Fibroblast of skin of right quadriceps (primary cell): ENCODE measurements at regions not wholly inside any gene's neighbourhood (a gene's known extent, or its start where the extent isn't known, plus 50 kb on each side); places are given as distances from the start of the nearest gene placed in this dataset.
A peak's percentile ranks its signal among the peaks of the same experiment; 100 is the strongest.
"Not testable (repeated sequence)": the region's sequence is repeated elsewhere in the genome, so short reads cannot be mapped to it uniquely, and the experiment has no call there.

ENCODE experiments used
- DNase-seq: peaks from one replicate; pipeline ENCODE4 v3.0.0-alpha.2; 2013

- DNase-seq = no peak
Measured at GRCh38 chr18:59848002-59848401, 51.8 kb upstream of the PMAIP1 start.

DNA sequence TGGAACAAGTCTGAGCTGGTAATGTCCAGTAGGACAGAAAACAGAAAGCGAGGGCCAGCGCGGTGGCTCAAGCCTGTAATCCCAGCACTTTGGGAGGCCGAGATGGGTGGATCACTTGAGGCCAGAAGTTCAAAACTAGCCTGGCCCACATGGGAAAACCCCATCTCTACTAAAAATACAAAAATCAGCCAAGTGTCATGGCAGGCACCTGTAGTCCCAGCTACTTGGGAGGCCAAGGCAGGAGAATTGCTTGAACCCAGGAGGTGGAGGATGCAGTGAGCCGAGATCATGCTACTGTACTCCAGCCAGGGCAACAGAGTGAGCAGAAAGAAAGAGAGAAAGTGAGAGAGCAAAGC lies 52.3 kb upstream of the PMAIP1 start:
- DNase-seq = not testable (repeated sequence)

DNA sequence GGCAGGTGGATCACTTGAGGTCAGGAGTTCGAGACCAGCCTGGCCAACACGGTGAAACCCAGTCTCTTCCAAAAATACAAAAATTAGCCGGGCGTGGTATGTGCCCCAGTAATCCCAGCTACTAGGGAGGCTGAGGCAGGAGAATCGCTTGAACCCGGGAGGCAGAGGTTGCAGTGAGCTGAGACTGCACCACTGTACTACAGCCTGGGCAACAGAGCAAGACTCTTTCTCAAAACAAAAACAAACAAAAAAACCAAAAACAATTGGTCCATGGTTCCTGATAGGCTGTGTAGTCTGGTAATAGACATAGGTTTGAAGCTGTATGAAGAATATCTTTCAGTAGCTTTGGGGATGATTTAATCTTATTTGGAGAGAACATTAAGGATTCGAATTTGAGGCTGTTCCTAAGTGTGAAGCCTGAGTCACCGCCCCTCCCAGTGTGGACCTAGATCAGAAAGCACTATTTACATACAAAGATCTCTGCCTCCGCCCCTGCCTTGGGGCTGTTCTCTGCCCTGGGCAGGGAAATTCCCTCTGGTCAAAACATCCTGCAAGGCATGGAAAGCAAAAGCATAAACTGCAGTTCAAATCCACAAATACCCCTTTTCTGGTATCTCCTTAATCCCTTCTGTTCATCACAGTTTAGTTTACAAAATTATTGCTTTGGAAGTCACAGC lies 52.8 kb upstream of the PMAIP1 start:
- no peak for DNase-seq

- DNase-seq = no peak
Measured at GRCh38 chr18:59842947-59843346, 56.8 kb upstream of the PMAIP1 start.

GRCh38 chr18:59839931-59840685 lies 59.7 kb upstream of the PMAIP1 start:
- DNase-seq = no peak

- no peak for DNase-seq
Measured at GRCh38 chr18:59839246-59839645, 60.5 kb upstream of the PMAIP1 start.

- peak; percentile 70 for DNase-seq
Measured at GRCh38 chr18:59837586-59837985, 62.2 kb upstream of the PMAIP1 start.

- DNase-seq = no peak
Measured at GRCh38 chr18:59835605-59836379, 64.0 kb upstream of the PMAIP1 start.

- DNase-seq = no peak
Measured at GRCh38 chr18:59834267-59834666, 65.5 kb upstream of the PMAIP1 start.

DNA sequence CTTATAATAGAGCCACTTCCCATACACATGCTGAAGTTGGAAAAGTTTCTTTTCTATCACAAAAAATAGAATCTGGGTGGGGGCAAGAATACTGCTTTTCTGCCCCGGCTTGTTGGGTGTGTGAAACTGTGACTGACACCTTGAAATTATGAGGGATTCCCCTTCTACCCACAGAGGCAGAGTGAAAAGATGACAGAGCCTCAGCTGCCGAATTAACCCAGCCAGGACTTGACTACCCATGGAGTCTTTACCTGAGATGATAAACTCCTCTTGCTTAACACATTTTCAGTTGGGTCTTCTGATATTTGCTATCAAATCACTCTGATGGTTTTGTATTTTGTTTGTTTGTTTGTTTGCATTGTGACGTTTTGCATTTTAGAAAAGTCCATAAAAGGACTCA lies 66.0 kb upstream of the PMAIP1 start:
- DNase-seq = no peak

- DNase-seq = peak; percentile 81
Measured at GRCh38 chr18:59823596-59824195, 76.1 kb upstream of the PMAIP1 start.

DNA sequence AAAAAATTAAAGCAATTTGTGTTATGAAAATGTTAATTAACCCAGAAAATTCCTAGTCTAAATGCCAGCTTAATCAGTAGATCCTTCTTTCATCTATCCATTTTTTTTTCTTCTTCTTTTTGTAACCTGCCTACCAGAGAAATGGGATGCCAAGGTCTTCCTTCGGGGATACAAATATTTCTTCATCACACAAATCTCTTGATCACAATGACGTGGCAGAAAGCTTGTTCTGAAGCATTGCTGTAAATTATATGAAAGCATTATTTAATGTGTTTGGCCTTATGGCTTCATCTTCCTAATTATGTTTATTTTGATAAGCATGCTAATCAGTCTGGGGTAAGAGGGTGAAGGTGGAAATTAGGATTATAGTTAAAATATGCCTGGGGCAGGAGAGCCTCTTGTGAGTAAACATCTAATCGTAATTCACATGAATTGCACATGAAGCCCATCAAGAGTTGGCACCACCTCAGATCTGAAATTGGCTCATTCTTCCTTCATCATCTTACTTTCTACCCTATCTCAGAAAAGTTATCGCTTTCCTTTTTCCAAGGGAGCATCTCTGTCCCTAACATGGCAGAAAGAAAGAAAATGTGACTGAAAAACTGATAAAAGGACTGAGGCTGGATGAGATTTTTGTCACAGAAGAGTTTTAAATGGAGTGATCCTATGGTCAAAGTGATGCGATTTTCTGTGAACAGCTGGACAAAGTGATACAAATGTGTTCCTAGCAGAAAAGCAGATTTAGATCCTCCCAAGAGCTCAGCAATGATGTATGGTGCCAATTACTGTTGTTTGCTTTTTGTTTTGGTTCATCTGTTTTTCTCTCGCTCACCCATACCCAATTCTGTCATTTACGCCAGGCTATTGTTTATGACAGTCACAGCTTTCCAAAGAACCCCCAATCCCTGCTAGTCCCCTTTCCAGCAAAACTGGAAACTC lies 76.9 kb upstream of the PMAIP1 start:
- no peak for DNase-seq

DNA sequence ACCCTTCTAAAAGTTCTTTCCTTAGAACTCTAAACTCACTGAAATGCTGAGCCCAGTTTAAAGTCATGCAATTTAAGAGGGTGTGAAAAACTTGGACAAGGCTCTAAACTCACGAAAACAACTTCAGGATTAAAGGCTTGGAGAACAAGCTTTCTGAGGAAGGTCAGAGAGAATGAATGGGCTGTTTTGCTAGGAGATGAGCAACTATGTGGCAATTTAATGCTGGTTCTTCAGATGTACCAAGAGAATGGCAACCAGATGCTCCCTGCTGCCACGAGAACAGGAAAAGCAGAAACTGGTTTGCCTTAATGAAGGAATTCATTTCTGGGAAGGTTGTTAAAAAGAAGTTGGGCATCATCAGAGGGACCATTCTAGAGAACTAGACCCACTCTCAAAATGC lies 77.8 kb upstream of the PMAIP1 start:
- peak; percentile 60 for DNase-seq

- DNase-seq = peak; percentile 75
Measured at GRCh38 chr18:59820663-59821062, 79.1 kb upstream of the PMAIP1 start.

DNA sequence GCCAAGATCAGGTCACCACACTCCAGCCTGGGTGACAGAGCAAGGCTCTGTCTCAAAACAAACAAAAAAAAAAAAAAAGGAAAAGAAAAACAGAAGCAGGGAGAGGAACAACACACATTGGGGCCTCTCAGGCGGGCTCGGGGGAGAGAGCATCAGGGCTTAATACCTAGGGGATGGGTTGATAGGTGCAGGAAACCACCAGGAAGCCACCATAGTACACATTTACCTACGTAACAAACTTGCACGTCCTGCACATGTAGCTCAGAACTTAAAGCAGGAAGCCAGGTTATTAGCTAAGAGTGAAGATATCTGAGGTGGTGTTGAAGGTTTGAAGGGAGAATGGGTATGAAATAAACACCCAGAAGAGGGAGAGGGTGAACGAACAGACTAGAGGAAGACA lies 81.0 kb upstream of the PMAIP1 start:
- no peak for DNase-seq

GRCh38 chr18:59814891-59815290 lies 84.9 kb upstream of the PMAIP1 start:
- peak; percentile 93 for DNase-seq

DNA sequence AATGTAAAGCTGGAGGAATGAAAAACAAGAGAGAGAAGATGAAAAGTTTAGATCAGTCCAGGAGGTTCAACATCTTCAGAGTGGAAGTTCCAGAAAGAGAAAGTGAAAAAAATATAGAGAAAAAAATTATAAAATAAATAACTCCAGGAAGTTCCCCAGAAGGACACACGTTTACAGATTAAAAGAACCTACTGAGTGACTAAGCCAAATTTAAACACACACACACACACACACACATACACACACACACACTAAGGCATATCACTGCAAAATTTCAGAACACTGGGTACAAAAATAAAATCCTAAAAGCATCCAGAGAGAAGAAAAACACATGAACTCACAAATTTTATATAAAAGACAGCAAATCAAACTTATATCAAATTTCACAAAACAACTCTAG lies 85.9 kb upstream of the PMAIP1 start:
- DNase-seq = no peak

DNA sequence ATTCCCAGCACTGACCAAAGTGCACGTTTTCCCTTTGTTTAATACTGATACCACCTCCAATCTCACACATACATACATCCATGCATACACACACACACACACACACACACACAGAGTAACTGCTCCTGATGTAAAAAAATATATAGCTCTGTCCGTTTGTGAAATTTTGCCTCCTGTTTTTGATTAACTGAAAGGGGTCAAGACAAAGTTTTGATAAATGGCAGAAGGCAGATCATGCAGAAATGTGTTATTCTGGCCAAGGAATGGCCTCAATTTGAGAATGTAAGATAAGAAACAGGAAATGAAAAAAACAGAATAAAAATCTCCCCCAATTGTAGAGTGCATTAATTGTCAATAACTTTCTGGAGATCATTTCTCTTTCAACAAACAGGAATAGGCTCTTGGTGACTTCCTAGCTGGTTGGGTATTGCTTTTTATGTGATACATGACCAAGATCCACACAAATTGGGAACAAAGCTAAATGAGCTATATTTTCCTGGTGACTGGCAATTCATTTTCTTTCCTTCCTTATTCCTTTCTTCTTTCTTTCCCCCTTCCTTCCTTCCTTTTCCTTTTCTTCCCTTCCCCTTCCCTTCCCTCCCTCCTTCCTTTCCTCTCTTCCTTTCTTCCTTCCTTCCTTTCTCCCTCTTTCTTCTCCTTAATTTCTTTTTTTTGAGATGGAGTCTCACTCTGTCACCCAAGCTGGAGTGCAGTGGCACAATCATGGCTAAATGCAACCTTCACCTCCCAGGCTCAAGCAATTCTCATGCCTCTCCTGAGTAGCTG lies 88.9 kb upstream of the PMAIP1 start:
- peak; percentile 15 for DNase-seq

DNA sequence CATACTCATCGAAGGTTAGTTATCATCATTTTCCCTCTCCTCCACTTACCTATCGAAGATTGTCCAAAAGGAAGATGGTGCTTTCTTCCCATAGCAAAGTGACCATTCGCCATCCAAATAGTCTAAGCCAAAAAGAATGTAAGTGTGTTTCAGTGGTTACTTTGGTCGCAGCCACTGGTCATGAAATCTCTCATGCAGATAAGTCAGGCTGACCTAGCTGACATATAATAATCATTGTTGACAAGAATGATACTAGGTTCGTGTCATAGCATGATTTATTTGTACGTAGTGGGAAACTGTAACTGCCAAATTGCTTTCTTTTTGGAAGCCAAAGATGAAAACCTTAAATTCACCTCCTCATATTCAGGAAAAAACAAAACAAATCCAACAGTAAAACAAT lies 89.6 kb upstream of the PMAIP1 start:
- no peak for DNase-seq

DNA sequence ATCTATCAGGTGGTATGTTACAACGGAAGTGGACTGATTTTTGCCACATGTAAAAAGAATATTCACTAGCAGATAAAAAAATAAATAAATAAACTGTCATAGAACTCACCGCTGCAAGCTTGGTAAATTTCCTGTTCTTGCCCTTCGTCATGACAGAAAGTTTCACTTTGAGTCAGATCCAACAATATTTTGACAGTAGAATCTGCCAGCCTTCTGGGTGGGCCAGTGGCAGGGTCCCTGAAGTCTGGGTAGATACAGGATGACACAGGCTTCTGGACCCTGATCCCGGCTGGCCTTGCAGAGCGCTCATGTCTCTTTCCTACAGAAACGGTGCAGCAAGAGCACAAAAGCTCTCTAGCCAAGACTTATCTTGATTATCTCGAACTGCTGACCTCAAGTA lies 97.8 kb upstream of the PMAIP1 start:
- DNase-seq = no peak

DNA sequence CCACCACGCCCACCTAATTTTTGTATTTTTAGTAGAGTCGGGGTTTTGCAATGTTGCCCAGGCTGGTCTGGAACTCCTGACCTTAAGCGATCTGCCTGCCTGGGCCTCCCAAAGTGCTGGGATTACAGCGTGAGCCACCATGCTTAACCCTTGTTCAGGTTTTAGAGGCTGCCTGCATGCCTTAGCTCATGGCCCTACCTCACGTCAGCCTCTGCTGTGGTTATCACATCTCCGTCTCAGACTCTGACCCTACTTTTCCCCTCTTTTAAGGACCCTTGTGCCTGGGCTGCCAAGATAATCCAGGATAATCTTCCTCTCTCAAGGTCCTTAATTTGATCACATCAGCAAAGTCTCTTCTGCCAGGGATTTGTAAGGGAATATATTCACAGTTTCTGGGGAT lies 98.2 kb upstream of the PMAIP1 start:
- no peak for DNase-seq

DNA sequence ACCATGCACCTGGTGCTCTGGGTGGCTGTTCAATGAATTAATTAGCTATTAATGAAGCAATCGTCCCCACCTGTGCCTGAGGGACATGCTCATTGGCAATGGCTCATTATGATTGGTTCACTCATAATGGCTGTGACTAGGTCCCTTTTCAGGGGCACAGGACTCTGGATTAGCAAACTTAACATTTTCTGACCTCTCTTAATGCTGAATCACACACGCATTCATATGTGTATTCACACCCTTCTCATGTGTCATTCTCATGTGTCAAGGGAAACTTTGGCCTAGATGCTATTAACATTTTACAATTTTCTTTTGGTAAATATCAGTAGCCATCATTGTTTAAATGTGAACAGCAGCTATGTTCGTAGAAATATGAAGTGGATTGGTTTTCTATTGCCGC lies 98.9 kb upstream of the PMAIP1 start:
- no peak for DNase-seq
